ENCODE measurements at regions not wholly inside any gene's neighbourhood (a gene's known extent, or its start where the extent isn't known, plus 50 kb on each side); places are given as distances from the start of the nearest gene placed in this dataset.

GRCh38 chr14:65360144-65360784, 52.3 kb upstream of the FUT8 start:
- no peak for DNase-seq

- no peak for DNase-seq
These were observed 50.6 kb upstream of the FUT8 start for GRCh38 chr14:65361920-65362319.

Data from NCI-H2171 treated with DMSO at 0.1 percent for 48 hours (cell line).